Liver (tissue), 7 donors: ENCODE measurements at regions not wholly inside any gene's neighbourhood (a gene's known extent, or its start where the extent isn't known, plus 50 kb on each side); places are given as distances from the start of the nearest gene placed in this dataset.

Source experiments
- DNase-seq: peaks from one replicate; pipeline ENCODE4 v3.0.0-alpha.2; 2017; ENCODE audit warnings: low spot score
- H3K27ac ChIP-seq, 2 donors: one replicate each; pipeline ENCODE4 v1.7.0; 2013; ENCODE audit warnings: inconsistent platforms in 2 of 2, low read length in 2 of 2, control low read depth in 1 of 2, low read depth in 1 of 2, mild to moderate bottlenecking in 1 of 2
- H3K27me3 ChIP-seq, 4 donors: one replicate each; pipeline versions ENCODE4 v1.6.1 to v1.7.0; 2013; ENCODE audit warnings: low read length in 3 of 4, inconsistent platforms in 1 of 4, mild to moderate bottlenecking in 1 of 4, moderate library complexity in 1 of 4; ENCODE audit not compliant: control insufficient read depth in 4 of 4, insufficient read depth in 4 of 4
- H3K36me3 ChIP-seq, 4 donors: one replicate each; pipeline versions ENCODE4 v1.6.1 to v1.7.0; 2013; ENCODE audit warnings: low read length in 3 of 4, mild to moderate bottlenecking in 3 of 4, low read depth in 1 of 4, moderate library complexity in 1 of 4; ENCODE audit not compliant: control insufficient read depth in 4 of 4, insufficient read depth in 3 of 4
- H3K4me1 ChIP-seq, 4 donors: one replicate each; pipeline versions ENCODE4 v1.6.1 to v1.7.0; 2013; ENCODE audit warnings: low read length in 3 of 4, mild to moderate bottlenecking in 3 of 4, moderate library complexity in 1 of 4; ENCODE audit not compliant: control insufficient read depth in 4 of 4, insufficient read depth in 4 of 4
- H3K4me3 ChIP-seq, 3 donors: one replicate each; pipeline versions ENCODE4 v1.6.1 to v1.7.0; 2013; ENCODE audit warnings: low read length in 3 of 3, control low read depth in 1 of 3, low read depth in 1 of 3, mild to moderate bottlenecking in 1 of 3
- H3K9ac ChIP-seq, 2 donors: one replicate each; pipeline ENCODE4 v1.7.0; 2013; ENCODE audit warnings: low read length in 2 of 2, mild to moderate bottlenecking in 2 of 2, moderate library complexity in 2 of 2, control low read depth in 1 of 2, low read depth in 1 of 2
- H3K9me3 ChIP-seq, 4 donors: one replicate each; pipeline versions ENCODE4 v1.6.1 to v1.7.0; 2013; ENCODE audit warnings: low read length in 3 of 4; ENCODE audit not compliant: control insufficient read depth in 4 of 4
- EGR1 ChIP-seq, 2 donors: IDR thresholded peaks; 2 replicates each; pipeline ENCODE4 v1.6.1; 2016 to 2018; ENCODE audit warnings: antibody characterized with exemption in 2 of 2, low read depth in 2 of 2
- FOXA1 ChIP-seq: IDR thresholded peaks from 2 replicates; pipeline ENCODE4 v1.6.1; 2016; ENCODE audit warnings: antibody characterized with exemption
- FOXA2 ChIP-seq: IDR thresholded peaks from 2 replicates; pipeline ENCODE4 v1.6.1; 2016; ENCODE audit warnings: antibody characterized with exemption
- HNF4A ChIP-seq, 2 donors: conservative IDR thresholded peaks; 2 replicates each; pipeline ENCODE4 v1.6.1; 2016; ENCODE audit warnings: antibody characterized with exemption in 2 of 2, mild to moderate bottlenecking in 2 of 2
- HNF4G ChIP-seq: IDR thresholded peaks from 2 replicates; pipeline ENCODE4 v1.6.1; 2016; ENCODE audit warnings: antibody characterized with exemption
- JUND ChIP-seq, 2 donors: IDR thresholded peaks; 2 replicates each; pipeline ENCODE4 v1.6.1; 2016; ENCODE audit warnings: antibody characterized with exemption in 2 of 2
- NR2F2 ChIP-seq: IDR thresholded peaks from 2 replicates; pipeline ENCODE4 v1.6.1; 2016; ENCODE audit warnings: antibody characterized with exemption
- RAD21 ChIP-seq, 2 donors: IDR thresholded peaks; 2 replicates each; pipeline ENCODE4 v1.6.1; 2016; ENCODE audit warnings: antibody characterized with exemption in 2 of 2, mild to moderate bottlenecking in 2 of 2
- REST ChIP-seq: IDR thresholded peaks from 2 replicates; pipeline ENCODE4 v1.6.1; 2016; ENCODE audit warnings: antibody characterized with exemption, mild to moderate bottlenecking
- RXRA ChIP-seq, 2 donors: IDR thresholded peaks; 2 replicates each; pipeline ENCODE4 v1.6.1; 2017 to 2018; ENCODE audit warnings: antibody characterized with exemption in 2 of 2, mild to moderate bottlenecking in 1 of 2
- TAF1 ChIP-seq: conservative IDR thresholded peaks from 2 replicates; pipeline ENCODE4 v1.6.1; 2016; ENCODE audit warnings: antibody characterized with exemption, mild to moderate bottlenecking
- YY1 ChIP-seq: IDR thresholded peaks from 2 replicates; pipeline ENCODE4 v1.6.1; 2016; ENCODE audit warnings: antibody characterized with exemption, mild to moderate bottlenecking
- ZBTB33 ChIP-seq: IDR thresholded peaks from 2 replicates; pipeline ENCODE4 v1.6.1; 2016; ENCODE audit warnings: antibody characterized with exemption
- WGBS: extraction: QIAGEN DNeasy Blood & Tissue Kit; methylation state at CpG from one replicate; pipeline ENCODE4 v1.1.7; 2013; 5-methylcytosine and 5-hydroxymethylcytosine counted together
- donor health status: healthy.
- donor health status: healthy.
- donor health status: healthy.
- donor health status: healthy.

- Histone ChIP-seq H3K4me3 (no peak overlapping the region), H3K9ac (no peak overlapping the region), H3K27ac (no peak overlapping the region), H3K4me1 (no peaks in the 10 kb centered on the region), H3K36me3 (no peaks in the 10 kb centered on the region), H3K9me3 (no peaks in the 10 kb centered on the region), H3K27me3 (no peaks in the 10 kb centered on the region)
- DNase-seq, result no peak
- WGBS, result 79% methylated on average over 1 of the region's 1 CpG
- TF ChIP-seq HNF4G (no peak), HNF4A (conservative IDR thresholded peaks at IDR 0.05) (no peak), NR2F2 (no peak), YY1 (no peak), REST (no peak), EGR1 (IDR thresholded peaks at IDR 0.05; ENCODE audit: low read depth in 2 of 2) (no peak), FOXA2 (no peak), JUND (IDR thresholded peaks at IDR 0.05) (no peak), RAD21 (IDR thresholded peaks at IDR 0.05) (no peak), FOXA1 (no peak), ZBTB33 (no peak), TAF1 (no peak)
Observed at GRCh38 chr3:81922404-81922803, 161.0 kb upstream of the GBE1 start.

GRCh38 chr3:81920816-81921215 lies 159.4 kb upstream of the GBE1 start:
- H3K9ac ChIP-seq, result no peak overlapping the region
- DNase-seq, result no peak
- WGBS, result 78% methylated on average over 1 of the region's 1 CpG

GRCh38 chr3:81916890-81917289 lies 155.4 kb upstream of the GBE1 start:
- Histone ChIP-seq H3K4me3 (no peak overlapping the region), H3K27ac (no peak overlapping the region), H3K4me1 (no peaks in the 10 kb centered on the region), H3K36me3 (no peaks in the 10 kb centered on the region), H3K27me3 (no peaks in the 10 kb centered on the region), H3K9me3 (no peaks in the 10 kb centered on the region), H3K9ac (no peak overlapping the region)
- DNase-seq, result no peak
- WGBS, result 52% methylated on average over 1 of the region's 1 CpG
- TF ChIP-seq NR2F2, result no peak
- TF ChIP-seq RAD21 (IDR thresholded peaks at IDR 0.05), result no peak
- TF ChIP-seq HNF4A (conservative IDR thresholded peaks at IDR 0.05), result no peak
- no peak for TF ChIP-seq EGR1 (IDR thresholded peaks at IDR 0.05; ENCODE audit: low read depth in 2 of 2)
- TF ChIP-seq TAF1, result no peak
- no peak for TF ChIP-seq RXRA (IDR thresholded peaks at IDR 0.05)
- TF ChIP-seq HNF4G, result no peak
- TF ChIP-seq ZBTB33, result no peak

More at GRCh38 chr3:81920816-81921215, 159.4 kb upstream of the GBE1 start:
- no peaks in the 10 kb centered on the region for H3K9me3 ChIP-seq
- no peak overlapping the region for H3K27ac ChIP-seq
- no peak for TF ChIP-seq NR2F2
- TF ChIP-seq YY1, result no peak
- TF ChIP-seq JUND (IDR thresholded peaks at IDR 0.05), result no peak
- no peaks in the 10 kb centered on the region for H3K36me3 ChIP-seq
- no peaks in the 10 kb centered on the region for H3K4me1 ChIP-seq
- no peak overlapping the region for H3K4me3 ChIP-seq
- H3K27me3 ChIP-seq, result no peaks in the 10 kb centered on the region
